Adrenal gland (tissue), 9 donors: ENCODE measurements at regions not wholly inside any gene's neighbourhood (a gene's known extent, or its start where the extent isn't known, plus 50 kb on each side); places are given as distances from the start of the nearest gene placed in this dataset.

Experiments used
- DNase-seq, 7 donors: peaks; one replicate each; pipeline ENCODE4 v3.0.0-alpha.2; 2019 to 2020
- H3K27ac ChIP-seq, 5 donors: fragments of 200-600 bp; sonication (generic) in 4 of 5; 1 replicate in 3 of 5; 2 replicates in 2 of 5; pipeline versions ENCODE4 v1.5.1 to v1.8.0; 2016 to 2020; ENCODE audit warnings: mild to moderate bottlenecking in 1 of 5
- H3K27me3 ChIP-seq: fragments of 200-600 bp; 2 replicates; pipeline ENCODE4 v1.8.0; 2021
- H3K36me3 ChIP-seq, 2 donors: fragments of 200-600 bp; replicated peaks in 1 of 2; 1 replicate in 1 of 2; 2 replicates in 1 of 2; pipeline versions ENCODE4 v1.5.1 to v1.8.0; 2018 to 2022
- H3K4me1 ChIP-seq, 2 donors: fragments of 200-600 bp; replicated peaks in 1 of 2; 1 replicate in 1 of 2; 2 replicates in 1 of 2; pipeline versions ENCODE4 v1.5.1 to v1.8.0; 2018 to 2021
- H3K4me3 ChIP-seq, 4 donors: fragments of 200-600 bp; sonication (generic) in 3 of 4; one replicate each; pipeline ENCODE4 v1.5.1; 2016 to 2018
- H3K9me3 ChIP-seq, 3 donors: fragments of 200-600 bp; sonication (generic) in 1 of 3; replicated peaks in 1 of 3; 1 replicate in 2 of 3; 2 replicates in 1 of 3; pipeline versions ENCODE4 v1.5.1 to v1.8.0; 2016 to 2021
- CTCF ChIP-seq, 6 experiments: fragments of 450-650 bp in 4 of 6; fragments of 200-600 bp in 2 of 6; sonication (generic) in 1 of 6; IDR thresholded peaks; 1 replicate in 5 of 6; 2 replicates in 1 of 6; pipeline versions ENCODE4 v1.5.1 to v1.8.0; 2016 to 2021; ENCODE audit warnings: antibody characterized with exemption in 6 of 6, mild to moderate bottlenecking in 2 of 6, moderate library complexity in 1 of 6
- POLR2A ChIP-seq, 2 donors: fragments of 450-650 bp; IDR thresholded peaks; one replicate each; pipeline ENCODE4 v1.6.1; 2017; ENCODE audit warnings: antibody characterized with exemption in 2 of 2, mild to moderate bottlenecking in 2 of 2, moderate library complexity in 1 of 2
- WGBS, 4 donors: extraction: QIAGEN DNeasy Blood & Tissue Kit in 2 of 4; methylation state at CpG; one replicate each; pipeline versions ENCODE4 v1.1.5 to v1.1.7; 2013 to 2017; 5-methylcytosine and 5-hydroxymethylcytosine counted together
- intact Hi-C, 2 donors: fragments of 100-400 bp; cut with DNase I; formaldehyde crosslinking; loops; one replicate each; pipeline versions ENCODE4 v1.14.1 to v1.15.0; 2022 to 2023
- donor health status: healthy with polysubstance abuse.
- donor health status: Bipolar disorder and iron deficiency.
- donor health status: DM: yes; HTN: yes; CAD: no.
- donor health status: DM: no; HTN: no; CAD: no.
- donor health status: DM: no; HTN: no; CAD: no.

DNA sequence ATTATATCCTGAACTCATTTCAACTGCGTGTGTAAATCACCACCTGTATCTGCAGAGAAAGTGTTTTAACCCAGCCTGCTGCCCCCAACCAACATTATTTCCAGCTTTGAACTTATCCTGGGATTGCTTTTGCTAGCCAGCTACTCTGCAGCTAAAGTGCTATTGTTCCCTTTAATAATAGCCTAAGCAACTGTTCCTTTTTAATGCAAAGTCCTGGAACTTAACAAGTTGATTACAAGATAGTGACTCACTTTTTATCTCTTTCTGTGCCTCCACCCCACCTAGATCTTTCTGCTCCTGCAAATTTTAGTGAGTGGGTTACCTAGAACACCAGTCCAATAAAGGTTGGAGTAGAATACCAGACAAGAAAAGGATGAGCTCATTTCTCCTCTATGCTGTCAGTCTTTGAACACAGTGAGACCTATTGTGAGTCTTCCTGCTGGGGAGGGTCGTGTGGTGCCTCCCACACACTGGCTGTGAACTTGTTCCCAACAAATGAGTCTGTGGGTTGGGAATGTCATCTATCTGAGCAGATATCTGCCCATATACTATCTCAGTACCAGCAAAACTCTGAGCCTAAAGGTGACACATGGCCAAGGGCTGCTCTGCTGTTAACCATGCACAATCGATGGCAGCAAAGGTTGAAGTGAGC is 137.7 kb downstream of the FAM204A start:
- no peak overlapping the region for H3K4me3 ChIP-seq
- H3K4me1 ChIP-seq: no peaks in the 10 kb centered on the region
- no peaks in the 10 kb centered on the region for H3K27me3 ChIP-seq
- WGBS, 4 donors: 74 to 86% (median 76%) methylated on average over 3 of the region's 3 CpGs
- no peak overlapping the region for H3K27ac ChIP-seq
- no peaks in the 10 kb centered on the region for H3K36me3 ChIP-seq
- intact Hi-C loops: no loop called here
- DNase-seq: no peak
- no peaks in the 10 kb centered on the region for H3K9me3 ChIP-seq
- TF ChIP-seq CTCF (IDR thresholded peaks at IDR 0.05): no peak
- no peak for TF ChIP-seq POLR2A (IDR thresholded peaks at IDR 0.05)

- H3K27me3 ChIP-seq: no peaks in the 10 kb centered on the region
- H3K36me3 ChIP-seq: no peaks in the 10 kb centered on the region
- no peak overlapping the region for H3K4me3 ChIP-seq
- no peaks in the 10 kb centered on the region for H3K9me3 ChIP-seq
- DNase-seq: no peak
- WGBS, 4 donors: 66 to 79% (median 71%) methylated on average over 2 of the region's 2 CpGs
- intact Hi-C loops: no loop called here
- TF ChIP-seq POLR2A (IDR thresholded peaks at IDR 0.05) (no peak), CTCF (IDR thresholded peaks at IDR 0.05) (no peak)
- H3K4me1 ChIP-seq: no peaks in the 10 kb centered on the region
- H3K27ac ChIP-seq: no peak overlapping the region
These were observed 138.7 kb downstream of the FAM204A start for GRCh38 chr10:118203461-118203860.

DNA sequence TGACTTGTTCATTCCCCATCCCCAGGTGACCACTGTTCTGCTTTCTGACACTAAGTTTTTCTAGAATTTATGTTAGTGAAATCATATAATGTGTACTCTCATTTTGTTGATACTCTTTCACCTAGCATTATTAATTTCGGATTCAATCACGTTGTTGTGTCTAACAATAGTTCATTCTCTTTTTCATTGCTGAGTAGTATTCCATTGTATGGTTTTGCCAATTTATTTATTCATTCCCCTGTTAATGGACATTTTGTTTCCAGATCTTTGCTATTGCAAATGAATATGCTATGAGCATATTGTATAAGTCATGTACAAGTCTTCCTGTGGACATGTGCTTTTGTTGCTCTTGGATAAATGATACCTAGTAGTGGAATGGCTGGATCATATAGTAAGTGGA is 146.4 kb downstream of the FAM204A start:
- no peak for DNase-seq
- no peak overlapping the region for H3K27ac ChIP-seq
- no peak for TF ChIP-seq POLR2A (IDR thresholded peaks at IDR 0.05)
- TF ChIP-seq CTCF (IDR thresholded peaks at IDR 0.05): no peak
- intact Hi-C loops: no loop called here
- H3K4me3 ChIP-seq: no peak overlapping the region
- 37 to 74% (median 66%) methylated on average over 2 of the region's 2 CpGs for WGBS, 4 donors
- no peaks in the 10 kb centered on the region for H3K27me3 ChIP-seq
- H3K9me3 ChIP-seq: no peaks in the 10 kb centered on the region
- H3K4me1 ChIP-seq: no peaks in the 10 kb centered on the region
- no peaks in the 10 kb centered on the region for H3K36me3 ChIP-seq

- TF ChIP-seq POLR2A (IDR thresholded peaks at IDR 0.05): no peak
- TF ChIP-seq CTCF (IDR thresholded peaks at IDR 0.05): no peak
- Histone ChIP-seq H3K36me3 (no peaks in the 10 kb centered on the region), H3K27me3 (no peaks in the 10 kb centered on the region), H3K9me3 (no peaks in the 10 kb centered on the region), H3K4me3 (no peak overlapping the region), H3K27ac (no peak overlapping the region), H3K4me1 (no peaks in the 10 kb centered on the region)
- intact Hi-C loops: no loop called here
- no peak for DNase-seq
- WGBS, 4 donors: 78 to 86% (median 80%) methylated on average over 4 of the region's 4 CpGs
These were observed 146.9 kb upstream of the RAB11FIP2 start for GRCh38 chr10:118193642-118194041.
